H1 (cell line): ENCODE measurements at regions not wholly inside any gene's neighbourhood (a gene's known extent, or its start where the extent isn't known, plus 50 kb on each side); places are given as distances from the start of the nearest gene placed in this dataset.

Source experiments
- CTCF ChIA-PET: fragments of 300-600 bp; sonication (Branson Sonifier 250); formaldehyde crosslinking; loops from one replicate; lab custom pipeline; 2021; ENCODE audit not compliant: partially characterized antibody; lab: Charles Lee
- POLR2A ChIA-PET: fragments of 300-600 bp; sonication (Branson Sonifier 250); formaldehyde crosslinking; loops from one replicate; lab custom pipeline; 2021; ENCODE audit warnings: inconsistent platforms; ENCODE audit not compliant: partially characterized antibody; lab: Charles Lee
- DNase-seq, 2 experiments: peaks; one replicate each; pipeline versions ENCODE4 v3.0.0 to v3.0.0-alpha.2; 2010 to 2022; ENCODE audit warnings: low spot score in 2 of 2, low read depth in 1 of 2, mixed read lengths in 1 of 2
- FAIRE-seq: peaks from 2 replicates; lab custom pipeline; 2011; peaks lifted over from hg19 to GRCh38; lab: Jason Lieb, UNC
- H2AFZ ChIP-seq: 2 replicates; pipeline ENCODE4 v1.8.1; 2012; ENCODE audit warnings: low read length, inconsistent platforms
- H2AK5ac ChIP-seq: 2 replicates; pipeline ENCODE4 v1.6.1; 2013; ENCODE audit warnings: low read depth, low read length
- H2BK120ac ChIP-seq: replicated peaks from 2 replicates; pipeline ENCODE3; 2013; ENCODE audit warnings: low read depth, low read length, inconsistent platforms
- H2BK12ac ChIP-seq: 2 replicates; pipeline ENCODE4 v1.6.1; 2013; ENCODE audit warnings: low read depth, low read length
- H2BK15ac ChIP-seq: 2 replicates; pipeline ENCODE4 v1.6.1; 2013; ENCODE audit warnings: low read length
- H2BK20ac ChIP-seq: 2 replicates; pipeline ENCODE4 v1.6.1; 2013; ENCODE audit warnings: low read length
- H2BK5ac ChIP-seq: 2 replicates; pipeline ENCODE4 v1.6.1; 2013; ENCODE audit warnings: low read depth, low read length
- H3K14ac ChIP-seq: 2 replicates; pipeline ENCODE4 v1.6.1; 2013; ENCODE audit warnings: inconsistent platforms; ENCODE audit not compliant: insufficient read length
- H3K18ac ChIP-seq: 2 replicates; pipeline ENCODE4 v1.6.1; 2013; ENCODE audit warnings: low read length; ENCODE audit errors: extremely low read depth
- H3K23ac ChIP-seq: 2 replicates; pipeline ENCODE4 v1.6.1; 2013; ENCODE audit warnings: inconsistent platforms; ENCODE audit not compliant: insufficient read length
- H3K23me2 ChIP-seq: 2 replicates; pipeline ENCODE4 v1.6.1; 2013; ENCODE audit warnings: low read depth, low read length
- H3K27ac ChIP-seq: 2 replicates; pipeline ENCODE4 v1.6.1; 2011; ENCODE audit warnings: low read depth, low read length, inconsistent platforms
- H3K27me3 ChIP-seq, 4 experiments: replicated peaks in 1 of 4; 1 replicate in 1 of 4; 2 replicates in 3 of 4; pipeline versions ENCODE4 v1.6.1 to v1.8.1; 2011 to 2013; ENCODE audit warnings: low read length in 3 of 4, mild to moderate bottlenecking in 3 of 4, inconsistent platforms in 2 of 4, mixed read lengths in 2 of 4, moderate library complexity in 1 of 4; ENCODE audit not compliant: control insufficient read depth in 3 of 4, insufficient read depth in 3 of 4; ENCODE audit errors: extremely low read depth in 1 of 4
- H3K36me3 ChIP-seq, 4 experiments: 2 replicates each; pipeline versions ENCODE4 v1.6.1 to v1.8.1; 2011 to 2013; ENCODE audit warnings: mild to moderate bottlenecking in 4 of 4, low read length in 3 of 4, moderate library complexity in 2 of 4, control low read depth in 1 of 4, inconsistent platforms in 1 of 4; ENCODE audit not compliant: insufficient read depth in 4 of 4, control insufficient read depth in 2 of 4
- H3K4ac ChIP-seq: replicated peaks from 2 replicates; pipeline ENCODE3; 2013; ENCODE audit warnings: low read length, low read depth, mixed read lengths, inconsistent platforms; ENCODE audit not compliant: insufficient read length
- H3K4me1 ChIP-seq, 4 experiments: replicated peaks in 1 of 4; 1 replicate in 1 of 4; 2 replicates in 3 of 4; pipeline versions ENCODE4 v1.6.1 to v1.8.1; 2011 to 2013; ENCODE audit warnings: low read length in 3 of 4, inconsistent platforms in 2 of 4, mixed read lengths in 1 of 4; ENCODE audit not compliant: insufficient read depth in 4 of 4, control insufficient read depth in 3 of 4
- H3K4me2 ChIP-seq, 2 experiments: 2 replicates each; pipeline versions ENCODE4 v1.6.1 to v1.8.1; 2011 to 2013; ENCODE audit warnings: low read depth in 2 of 2, low read length in 2 of 2, control low read depth in 1 of 2, inconsistent platforms in 1 of 2, mild to moderate bottlenecking in 1 of 2; ENCODE audit not compliant: insufficient read depth in 1 of 2
- H3K4me3 ChIP-seq, 4 experiments: fragments of 200-600, 300-600 bp in 1 of 4; sonication (generic), shearing (Covaris generic), sonication (Bioruptor Twin) in 1 of 4; 2 replicates each; pipeline versions ENCODE4 v1.5.1 to v1.8.1; 2011 to 2016; ENCODE audit warnings: low read length in 4 of 4, low read depth in 3 of 4, control low read depth in 2 of 4, inconsistent platforms in 2 of 4, mild to moderate bottlenecking in 2 of 4, mixed read lengths in 1 of 4, moderate library complexity in 1 of 4; ENCODE audit not compliant: insufficient read depth in 2 of 4; ENCODE audit errors: extremely low read depth in 1 of 4
- H3K56ac ChIP-seq: replicated peaks from 2 replicates; pipeline ENCODE3; 2013; ENCODE audit warnings: low read depth, mild to moderate bottlenecking, mixed read lengths, low read length, inconsistent platforms; ENCODE audit not compliant: insufficient read length
- H3K79me1 ChIP-seq: 2 replicates; pipeline ENCODE4 v1.6.1; 2013; ENCODE audit warnings: low read depth, low read length, control low read depth
- H3K79me2 ChIP-seq, 2 experiments: 2 replicates each; pipeline versions ENCODE4 v1.6.1 to v1.8.1; 2012 to 2013; ENCODE audit warnings: low read length in 2 of 2, mild to moderate bottlenecking in 2 of 2, inconsistent platforms in 1 of 2; ENCODE audit not compliant: insufficient read depth in 2 of 2, control insufficient read depth in 1 of 2
- H3K9ac ChIP-seq, 4 experiments: replicated peaks in 1 of 4; 1 replicate in 1 of 4; 2 replicates in 3 of 4; pipeline versions ENCODE4 v1.6.1 to v1.8.1; 2011 to 2013; ENCODE audit warnings: low read depth in 3 of 4, low read length in 3 of 4, control low read depth in 2 of 4, mild to moderate bottlenecking in 2 of 4, moderate library complexity in 2 of 4, inconsistent platforms in 1 of 4; ENCODE audit errors: extremely low read depth in 1 of 4
- H3K9me3 ChIP-seq, 2 experiments: 2 replicates each; pipeline versions ENCODE4 v1.6.1 to v1.8.1; 2012 to 2013; ENCODE audit warnings: mild to moderate bottlenecking in 2 of 2, moderate library complexity in 2 of 2, control low read depth in 1 of 2, inconsistent platforms in 1 of 2, low read depth in 1 of 2, low read length in 1 of 2, mixed read lengths in 1 of 2; ENCODE audit not compliant: insufficient read depth in 2 of 2
- H4K20me1 ChIP-seq, 2 experiments: replicated peaks in 1 of 2; 2 replicates each; pipeline versions ENCODE3 to v1.8.1; 2011 to 2013; ENCODE audit warnings: inconsistent platforms in 2 of 2, low read length in 2 of 2, mild to moderate bottlenecking in 1 of 2; ENCODE audit not compliant: insufficient read depth in 2 of 2, control insufficient read depth in 1 of 2
- H4K5ac ChIP-seq: 2 replicates; pipeline ENCODE4 v1.6.1; 2013; ENCODE audit warnings: low read length, low read depth, mixed read lengths, inconsistent platforms; ENCODE audit not compliant: insufficient read length
- H4K8ac ChIP-seq: 2 replicates; pipeline ENCODE4 v1.8.0; 2013; ENCODE audit warnings: mild to moderate bottlenecking, moderate library complexity, low read length, inconsistent platforms; ENCODE audit not compliant: insufficient read depth; ENCODE audit errors: extremely low read depth
- H4K91ac ChIP-seq: replicated peaks from 2 replicates; pipeline ENCODE3; 2013; ENCODE audit warnings: low read length, mixed read lengths, inconsistent platforms; ENCODE audit not compliant: insufficient read length
- ASH2L ChIP-seq: fragments of 200-600, 300-600 bp; sonication (generic); IDR thresholded peaks from one replicate; pipeline ENCODE4 v1.7.1; 2017; ENCODE audit warnings: low read length
- CHD1 ChIP-seq: IDR thresholded peaks from 2 replicates; pipeline ENCODE4 v1.6.1; 2012; ENCODE audit warnings: low read depth, low read length, improper control_type of control experiment
- E2F6 ChIP-seq: IDR thresholded peaks from 2 replicates; pipeline ENCODE4 v1.6.1; 2012; ENCODE audit warnings: inconsistent platforms
- EZH2 ChIP-seq: fragments of 200-600 bp; sonication (generic); IDR thresholded peaks from 2 replicates; pipeline ENCODE4 v1.7.1; 2012; ENCODE audit warnings: low read depth, mild to moderate bottlenecking, moderate library complexity, low read length, inconsistent platforms; ENCODE audit not compliant: severe bottlenecking
- HDAC6 ChIP-seq: IDR thresholded peaks from one replicate; pipeline ENCODE4 v1.7.1; 2012; ENCODE audit warnings: low read depth, mild to moderate bottlenecking, inconsistent platforms, low read length, moderate library complexity
- JUND ChIP-seq: IDR thresholded peaks from 2 replicates; pipeline ENCODE4 v1.6.1; 2011; ENCODE audit warnings: mild to moderate bottlenecking, improper control_type of control experiment, low read length
- KDM5A ChIP-seq: fragments of 200-600 bp; IDR thresholded peaks from 2 replicates; pipeline ENCODE4 v1.7.1; 2012; ENCODE audit warnings: mild to moderate bottlenecking, low read length, inconsistent platforms, mixed read lengths
- MAX ChIP-seq: IDR thresholded peaks from 2 replicates; pipeline ENCODE4 v1.6.1; 2012; ENCODE audit warnings: inconsistent platforms
- NANOG ChIP-seq: IDR thresholded peaks from 2 replicates; pipeline ENCODE4 v1.6.1; 2011; ENCODE audit warnings: low read length, low read depth, mild to moderate bottlenecking, inconsistent platforms; ENCODE audit not compliant: insufficient read depth, poor library complexity, severe bottlenecking
- TCF12 ChIP-seq: IDR thresholded peaks from 2 replicates; pipeline ENCODE4 v1.6.1; 2011; ENCODE audit warnings: low read depth, mild to moderate bottlenecking, low read length
- YY1 ChIP-seq: IDR thresholded peaks from 2 replicates; pipeline ENCODE4 v1.6.1; 2011; ENCODE audit warnings: low read depth, mild to moderate bottlenecking, low read length
- ZNF274 ChIP-seq: IDR thresholded peaks from 2 replicates; pipeline ENCODE4 v1.7.0; 2012; ENCODE audit warnings: low read length, borderline replicate concordance; ENCODE audit errors: extremely low read depth

GRCh38 chr6:8906699-8907098 is 471.4 kb upstream of the SLC35B3 start:
- no peak for FAIRE-seq
- Histone ChIP-seq H2BK15ac (no peak overlapping the region), H3K4me3 (no peak overlapping the region), H3K79me1 (no peaks in the 10 kb centered on the region), H3K23me2 (no peaks in the 10 kb centered on the region), H3K9ac (no peak overlapping the region), H2BK120ac (no peak overlapping the region), H3K4ac (no peak overlapping the region), H4K91ac (no peak overlapping the region), H3K4me1 (no peaks in the 10 kb centered on the region), H2BK20ac (no peak overlapping the region), H3K4me2 (no peak overlapping the region), H3K23ac (no peak overlapping the region), H4K8ac (no peak overlapping the region), H3K18ac (no peak overlapping the region), H2BK5ac (no peak overlapping the region), H3K27ac (no peak overlapping the region), H4K20me1 (no peaks in the 10 kb centered on the region), H3K27me3 (no peaks in the 10 kb centered on the region), H2AFZ (no peak overlapping the region), H3K9me3 (no peaks in the 10 kb centered on the region), H4K5ac (no peak overlapping the region), H3K79me2 (no peaks in the 10 kb centered on the region), H3K36me3 (no peaks in the 10 kb centered on the region), H3K56ac (no peak overlapping the region), H2BK12ac (no peak overlapping the region), H2AK5ac (no peak overlapping the region), H3K14ac (no peak overlapping the region)
- TF ChIP-seq ASH2L (no peak), EZH2 (no peak), YY1 (no peak), E2F6 (no peak), ZNF274 (no peak), NANOG (no peak), CHD1 (no peak), HDAC6 (no peak), TCF12 (no peak), MAX (no peak), KDM5A (no peak), JUND (no peak)
- CTCF ChIA-PET = interaction anchor here (1.1 to 4.1 kb wide), 3 partner anchors 12 to 407 kb away, joined by 3 to 19 read pairs (median 6); no protein-coding TSS in a partner anchor
- POLR2A ChIA-PET = no interaction called here
- DNase-seq = no peak
